GM18867 (cell line): ENCODE measurements at regions not wholly inside any gene's neighbourhood (a gene's known extent, or its start where the extent isn't known, plus 50 kb on each side); places are given as distances from the start of the nearest gene placed in this dataset.
"Not testable (repeated sequence)": the region's sequence is repeated elsewhere in the genome, so short reads cannot be mapped to it uniquely, and the experiment has no call there.

ENCODE experiments used
- ATAC-seq: cut with Tn5 transposase; IDR thresholded peaks from one replicate; pipeline ENCODE4 v1.9.1; 2021; ENCODE audit warnings: mild to moderate bottlenecking, moderate library complexity; ENCODE audit not compliant: unreplicated experiment

DNA sequence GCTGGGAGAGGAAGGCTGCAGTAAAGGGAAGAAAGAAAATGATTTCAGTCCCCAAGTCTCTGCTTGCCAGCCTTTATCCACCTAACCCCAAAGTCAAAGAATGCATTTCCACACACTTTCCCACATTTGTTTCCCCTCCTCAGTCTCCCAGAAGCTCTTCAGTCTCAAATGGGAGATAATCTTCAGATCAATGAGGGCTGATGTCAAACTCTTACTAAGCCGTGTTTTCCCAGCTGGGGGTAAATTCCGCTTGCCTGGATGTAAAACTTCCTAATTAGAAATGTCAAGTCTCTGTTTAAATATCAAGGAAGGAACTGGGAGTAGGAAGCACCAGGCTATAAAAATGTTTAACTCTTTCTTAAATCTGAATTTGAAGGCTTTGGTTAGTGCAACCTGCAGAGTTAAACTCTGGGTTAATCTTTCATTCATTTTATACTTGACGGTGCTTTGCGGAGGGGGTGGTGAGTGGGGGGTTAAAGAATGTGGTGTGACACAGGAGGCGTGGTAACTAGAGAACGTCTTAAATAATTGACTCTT lies 601.4 kb upstream of the ACTRT1 start:
- no peak for ATAC-seq

GRCh38 chrX:128650326-128650725 lies 598.1 kb upstream of the ACTRT1 start:
- ATAC-seq = no peak

- ATAC-seq = no peak
These were observed 582.6 kb upstream of the ACTRT1 start for GRCh38 chrX:128634754-128635153.

- no peak for ATAC-seq
These were observed 571.2 kb upstream of the ACTRT1 start for GRCh38 chrX:128623361-128623760.

DNA sequence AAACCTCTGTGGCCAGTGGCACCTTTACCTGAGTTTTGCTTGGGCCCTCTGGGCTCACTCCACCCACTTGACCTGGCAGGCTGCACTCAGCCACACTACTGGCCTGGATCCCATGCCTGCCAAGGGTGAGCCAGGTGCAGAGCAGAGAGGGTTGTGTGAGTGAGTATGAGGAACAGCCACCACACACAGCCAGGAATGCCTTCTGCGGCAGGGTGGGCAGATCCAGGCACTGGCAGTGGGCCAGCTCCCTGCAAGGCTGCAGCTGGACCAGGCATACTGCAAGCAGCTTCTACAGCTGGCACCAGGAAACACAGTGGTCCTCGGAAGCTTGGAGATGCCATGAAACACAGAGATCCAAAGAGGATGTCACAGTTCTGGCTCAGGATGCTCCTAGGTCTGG lies 570.1 kb upstream of the ACTRT1 start:
- ATAC-seq = no peak

- no peak for ATAC-seq
These were observed 567.3 kb upstream of the ACTRT1 start for GRCh38 chrX:128619490-128619889.

DNA sequence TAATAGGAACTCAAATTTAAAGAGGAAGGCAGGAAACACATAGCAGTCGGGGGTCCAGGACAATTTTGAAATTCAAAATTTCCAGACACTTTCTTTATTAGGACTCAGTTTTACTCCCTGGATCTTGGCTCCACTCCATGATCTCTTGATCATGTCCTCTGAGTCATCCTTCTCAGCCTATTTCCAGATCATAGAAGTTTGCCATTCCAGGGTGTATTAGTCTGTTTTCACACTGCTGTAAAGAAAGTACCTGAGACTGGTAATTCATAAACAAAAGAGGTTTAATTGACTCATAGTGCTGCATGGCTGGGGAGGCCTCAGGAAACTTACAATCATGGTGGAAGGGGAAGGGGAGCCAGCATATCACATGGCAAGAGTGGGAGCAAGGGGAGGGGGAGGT lies 564.7 kb upstream of the ACTRT1 start:
- ATAC-seq = no peak

GRCh38 chrX:128606817-128607216 lies 554.6 kb upstream of the ACTRT1 start:
- not testable (repeated sequence) for ATAC-seq

- ATAC-seq = not testable (repeated sequence)
These were observed 554.2 kb upstream of the ACTRT1 start for GRCh38 chrX:128606357-128606756.

- ATAC-seq = no peak
These were observed 549.5 kb upstream of the ACTRT1 start for GRCh38 chrX:128601706-128602105.

DNA sequence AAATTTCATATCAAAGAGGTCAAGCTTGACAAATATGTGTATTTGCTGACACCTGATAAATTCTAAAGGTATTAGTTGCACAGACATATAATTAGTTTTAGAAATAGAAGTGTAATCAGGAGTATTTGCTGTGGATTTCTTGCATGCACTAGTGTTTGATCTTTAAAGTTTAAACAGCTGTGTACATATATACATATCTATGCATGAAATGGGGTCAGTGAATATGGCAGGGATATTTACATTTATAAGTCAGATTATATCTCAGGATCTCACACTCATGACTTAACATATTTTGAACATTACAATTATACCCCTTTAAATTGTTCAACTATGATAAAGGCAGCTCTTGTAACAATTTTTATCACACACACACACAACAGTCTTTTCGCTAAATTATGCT lies 547.4 kb upstream of the ACTRT1 start:
- no peak for ATAC-seq

DNA sequence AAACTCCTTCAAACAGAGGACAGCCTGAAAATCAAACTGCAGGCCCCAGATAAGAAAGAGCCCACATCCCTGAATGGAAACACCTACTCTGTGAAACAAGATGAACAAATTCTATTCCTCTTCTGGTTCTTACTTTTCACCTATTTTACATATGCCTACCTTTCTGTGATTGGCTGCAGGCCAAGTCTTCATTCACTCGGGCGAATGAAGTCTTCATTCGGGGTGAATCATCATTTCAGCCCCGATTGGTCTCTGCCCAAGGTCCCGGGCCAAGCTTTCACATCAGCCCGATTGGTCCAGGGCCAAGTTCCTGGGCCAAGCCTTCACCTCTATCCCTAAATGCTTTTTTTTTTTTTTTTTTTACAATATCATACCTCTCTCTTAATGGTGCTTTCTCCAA lies 529.8 kb upstream of the ACTRT1 start:
- no peak for ATAC-seq

GRCh38 chrX:128581615-128582014 lies 529.4 kb upstream of the ACTRT1 start:
- no peak for ATAC-seq

- ATAC-seq = no peak
These were observed 490.9 kb upstream of the ACTRT1 start for GRCh38 chrX:128543114-128543513.

DNA sequence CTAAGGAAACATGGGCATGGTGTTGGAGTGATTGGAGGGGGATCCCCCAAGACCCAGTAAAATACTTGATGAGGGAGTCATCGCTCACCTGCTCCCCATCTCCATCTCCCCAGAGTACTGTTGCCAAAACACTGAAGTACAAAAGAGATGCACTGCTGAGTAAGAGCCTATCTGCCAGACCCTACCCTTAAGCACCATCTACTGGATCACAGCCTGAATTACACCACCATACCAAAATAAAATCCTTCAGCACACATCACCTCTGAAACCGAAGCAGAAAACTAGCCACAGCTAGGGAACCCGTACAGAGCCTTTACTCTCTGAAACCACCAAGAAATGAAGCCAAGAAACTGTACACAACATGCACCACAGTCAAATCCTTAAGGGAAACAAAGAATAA lies 466.3 kb upstream of the ACTRT1 start:
- peak; percentile 89 for ATAC-seq

- ATAC-seq = no peak
These were observed 465.5 kb upstream of the ACTRT1 start for GRCh38 chrX:128517691-128518090.

GRCh38 chrX:128504496-128504895 lies 452.3 kb upstream of the ACTRT1 start:
- ATAC-seq = no peak

DNA sequence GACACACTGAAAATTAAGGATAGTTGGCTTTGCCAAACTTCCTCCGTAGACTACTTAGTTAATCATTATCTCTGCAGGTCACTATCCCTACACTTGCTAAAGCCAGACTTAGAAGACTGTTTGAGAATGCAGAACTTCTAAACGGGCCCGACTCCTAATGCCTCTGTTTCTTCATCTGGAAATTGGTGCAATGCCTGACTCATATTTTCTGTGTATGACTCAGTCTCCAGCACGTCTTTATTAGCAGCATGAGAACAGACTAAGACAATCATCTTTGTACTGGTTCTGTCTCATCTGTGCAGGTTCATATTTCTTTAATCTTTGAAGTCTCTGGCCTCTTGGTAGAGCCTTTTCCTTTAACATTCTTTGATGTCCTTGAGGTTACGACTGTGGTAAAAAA lies 411.9 kb upstream of the ACTRT1 start:
- ATAC-seq = no peak

DNA sequence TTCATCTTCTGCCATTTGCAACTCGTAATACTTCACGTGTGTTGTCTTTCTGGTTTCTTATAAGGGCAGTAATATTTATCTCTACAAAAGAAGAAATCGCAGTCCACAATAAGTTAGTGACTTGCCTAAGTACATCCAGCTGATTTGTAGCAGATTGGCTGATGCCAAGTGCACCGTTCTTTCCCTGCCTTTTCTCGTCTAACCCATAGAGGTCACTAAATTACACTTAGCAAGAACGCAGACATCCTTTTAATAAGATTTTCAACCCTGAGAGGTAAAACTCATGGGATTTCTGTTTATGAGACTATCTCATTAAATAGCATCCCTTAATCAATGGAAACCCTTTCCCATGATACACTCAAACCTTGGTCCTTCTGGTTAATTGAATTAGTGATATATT lies 408.6 kb upstream of the ACTRT1 start:
- no peak for ATAC-seq

DNA sequence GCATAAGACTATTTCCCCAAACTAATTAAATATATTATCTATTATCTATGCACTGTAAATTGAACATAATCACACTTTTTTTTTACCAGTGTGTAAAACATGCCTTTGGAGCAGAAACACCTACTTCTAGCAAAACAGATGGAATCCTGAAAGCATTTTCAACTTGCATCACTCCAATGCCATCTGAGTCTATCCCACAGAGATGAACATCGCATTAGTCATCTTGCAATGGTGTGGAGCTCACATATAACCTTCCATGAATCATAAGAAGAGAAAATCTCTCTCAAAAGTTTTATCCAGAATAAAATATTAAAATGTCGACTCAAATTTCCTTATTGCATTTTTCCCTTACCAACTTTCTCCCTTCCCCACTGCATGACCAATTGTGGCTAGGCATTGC lies 406.7 kb upstream of the ACTRT1 start:
- ATAC-seq = no peak

- no peak for ATAC-seq
These were observed 405.5 kb upstream of the ACTRT1 start for GRCh38 chrX:128457674-128458073.

DNA sequence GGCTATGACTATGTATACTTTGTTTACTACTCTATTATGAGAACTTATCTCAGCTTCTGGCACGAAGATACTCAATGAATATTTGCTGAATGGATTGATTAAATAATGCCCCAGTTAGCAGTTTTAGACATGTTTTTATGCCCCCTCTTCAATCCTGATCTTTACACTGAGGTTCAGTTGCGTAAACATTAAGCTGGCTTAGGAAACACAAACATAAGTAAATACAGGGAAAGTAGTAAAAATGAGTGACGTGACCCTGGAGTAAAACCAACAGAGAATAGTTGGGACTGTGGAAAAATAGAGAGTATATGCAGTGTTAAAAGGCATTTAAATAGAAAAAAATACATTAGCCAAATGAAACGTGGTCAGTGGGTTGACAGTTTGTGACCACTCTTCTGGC lies 387.0 kb upstream of the ACTRT1 start:
- no peak for ATAC-seq

DNA sequence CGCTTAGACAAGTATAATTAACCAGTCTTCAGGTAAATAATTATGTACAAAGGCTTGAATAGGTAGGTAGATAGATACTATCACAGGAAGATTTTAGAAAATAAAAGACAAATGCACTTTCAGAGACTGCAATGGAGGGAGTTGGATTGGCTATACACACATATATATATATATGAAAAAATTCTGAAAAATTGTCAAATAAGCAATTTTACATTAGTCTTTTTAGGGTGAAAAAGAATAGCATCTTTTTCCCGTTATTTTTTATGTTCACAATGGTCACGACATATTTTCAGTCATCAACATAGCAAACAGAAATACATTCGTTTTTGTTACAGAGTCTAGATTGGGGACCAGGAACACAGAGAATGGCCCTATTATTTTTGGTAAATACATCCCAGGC lies 385.9 kb upstream of the ACTRT1 start:
- ATAC-seq = no peak
